ENCODE measurements at regions not wholly inside any gene's neighbourhood (a gene's known extent, or its start where the extent isn't known, plus 50 kb on each side); places are given as distances from the start of the nearest gene placed in this dataset.

- no peaks in the 10 kb centered on the region for H3K36me3 Mint-ChIP-seq (ENCODE audit: low read depth)
- peaks cover 26% of the 10 kb centered on the region for H3K27me3 Mint-ChIP-seq (ENCODE audit: low read depth)
- intact Hi-C loops (cut with micrococcal nuclease): no loop called here
- H3K4me1 Mint-ChIP-seq (ENCODE audit: low read depth): no peaks in the 10 kb centered on the region
- CTCF ChIA-PET: no interaction called here
- peaks cover 4% of the 10 kb centered on the region for H3K9me3 Mint-ChIP-seq
- no peak for DNase-seq
- no peak overlapping the region for H3K27ac Mint-ChIP-seq
- no peak overlapping the region for H3K4me3 Mint-ChIP-seq
Measured at GRCh38 chr18:25729072-25729471, 361.3 kb downstream of the SS18 start.

- Mint-ChIP-seq H3K27me3 (ENCODE audit: low read depth) (peaks cover 26% of the 10 kb centered on the region), H3K27ac (no peak overlapping the region), H3K4me3 (no peak overlapping the region), H3K4me1 (ENCODE audit: low read depth) (no peaks in the 10 kb centered on the region), H3K9me3 (peaks cover 4% of the 10 kb centered on the region), H3K36me3 (ENCODE audit: low read depth) (no peaks in the 10 kb centered on the region)
- no peak for DNase-seq
- CTCF ChIA-PET: no interaction called here
- intact Hi-C loops (cut with micrococcal nuclease): no loop called here
Measured at GRCh38 chr18:25727281-25727985, 363.0 kb downstream of the SS18 start.

- Mint-ChIP-seq H3K4me3 (no peak overlapping the region), H3K36me3 (ENCODE audit: low read depth) (no peaks in the 10 kb centered on the region), H3K27ac (no peak overlapping the region), H3K4me1 (ENCODE audit: low read depth) (no peaks in the 10 kb centered on the region), H3K9me3 (peaks cover 4% of the 10 kb centered on the region), H3K27me3 (ENCODE audit: low read depth) (peaks cover 26% of the 10 kb centered on the region)
- CTCF ChIA-PET: no interaction called here
- intact Hi-C loops (cut with micrococcal nuclease): no loop called here
- no peak for DNase-seq
Measured at GRCh38 chr18:25726298-25726697, 364.1 kb downstream of the SS18 start.

GRCh38 chr18:25725501-25725900, 364.9 kb downstream of the SS18 start:
- H3K9me3 Mint-ChIP-seq: peaks cover 6% of the 10 kb centered on the region
- no peak for DNase-seq
- intact Hi-C loops (cut with micrococcal nuclease): no loop called here
- H3K4me1 Mint-ChIP-seq (ENCODE audit: low read depth): no peaks in the 10 kb centered on the region
- peaks cover 26% of the 10 kb centered on the region for H3K27me3 Mint-ChIP-seq (ENCODE audit: low read depth)
- no peaks in the 10 kb centered on the region for H3K36me3 Mint-ChIP-seq (ENCODE audit: low read depth)
- H3K27ac Mint-ChIP-seq: no peak overlapping the region
- CTCF ChIA-PET: no interaction called here
- no peak overlapping the region for H3K4me3 Mint-ChIP-seq

GRCh38 chr18:25724997-25725396, 365.4 kb downstream of the SS18 start:
- Mint-ChIP-seq H3K27ac (no peak overlapping the region), H3K4me3 (no peak overlapping the region), H3K9me3 (peaks cover 3% of the 10 kb centered on the region), H3K27me3 (ENCODE audit: low read depth) (peaks cover 26% of the 10 kb centered on the region), H3K36me3 (ENCODE audit: low read depth) (no peaks in the 10 kb centered on the region), H3K4me1 (ENCODE audit: low read depth) (no peaks in the 10 kb centered on the region)
- CTCF ChIA-PET: no interaction called here
- DNase-seq: no peak
- intact Hi-C loops (cut with micrococcal nuclease): no loop called here

- no peak overlapping the region for H3K27ac Mint-ChIP-seq
- intact Hi-C loops (cut with micrococcal nuclease): no loop called here
- no peaks in the 10 kb centered on the region for H3K36me3 Mint-ChIP-seq (ENCODE audit: low read depth)
- peaks cover 24% of the 10 kb centered on the region for H3K27me3 Mint-ChIP-seq (ENCODE audit: low read depth)
- DNase-seq: no peak
- H3K4me3 Mint-ChIP-seq: no peak overlapping the region
- peaks cover 3% of the 10 kb centered on the region for H3K9me3 Mint-ChIP-seq
- no peaks in the 10 kb centered on the region for H3K4me1 Mint-ChIP-seq (ENCODE audit: low read depth)
- CTCF ChIA-PET: no interaction called here
Measured at GRCh38 chr18:25724121-25724520, 366.3 kb downstream of the SS18 start.

GRCh38 chr18:25713103-25713502, 361.1 kb upstream of the ZNF521 start:
- DNase-seq: no peak
- Mint-ChIP-seq H3K4me1 (ENCODE audit: low read depth) (no peaks in the 10 kb centered on the region), H3K36me3 (ENCODE audit: low read depth) (no peaks in the 10 kb centered on the region), H3K9me3 (peaks cover 6% of the 10 kb centered on the region), H3K27ac (no peak overlapping the region), H3K4me3 (no peak overlapping the region), H3K27me3 (ENCODE audit: low read depth) (peaks cover 11% of the 10 kb centered on the region)
- intact Hi-C loops (cut with micrococcal nuclease): no loop called here
- CTCF ChIA-PET: no interaction called here

GRCh38 chr18:25710981-25711380, 359.0 kb upstream of the ZNF521 start:
- CTCF ChIA-PET: no interaction called here
- Mint-ChIP-seq H3K4me1 (ENCODE audit: low read depth) (no peaks in the 10 kb centered on the region), H3K27ac (no peak overlapping the region), H3K36me3 (ENCODE audit: low read depth) (no peaks in the 10 kb centered on the region), H3K4me3 (no peak overlapping the region), H3K27me3 (ENCODE audit: low read depth) (peaks cover 11% of the 10 kb centered on the region), H3K9me3 (peaks cover 3% of the 10 kb centered on the region)
- DNase-seq: no peak
- intact Hi-C loops (cut with micrococcal nuclease): no loop called here

GRCh38 chr18:25705650-25706049, 353.7 kb upstream of the ZNF521 start:
- intact Hi-C loops (cut with micrococcal nuclease): no loop called here
- Mint-ChIP-seq H3K27ac (no peak overlapping the region), H3K36me3 (ENCODE audit: low read depth) (no peaks in the 10 kb centered on the region), H3K4me3 (no peak overlapping the region), H3K27me3 (ENCODE audit: low read depth) (no peaks in the 10 kb centered on the region), H3K9me3 (no peaks in the 10 kb centered on the region), H3K4me1 (ENCODE audit: low read depth) (no peaks in the 10 kb centered on the region)
- CTCF ChIA-PET: no interaction called here
- DNase-seq: no peak

- intact Hi-C loops (cut with micrococcal nuclease): no loop called here
Measured at GRCh38 chr18:25704494-25704893, 352.5 kb upstream of the ZNF521 start.

GRCh38 chr18:25704071-25704470, 352.1 kb upstream of the ZNF521 start:
- CTCF ChIA-PET: interaction anchor here (0.8 to 1.1 kb wide), 2 partner anchors 20 to 174 kb away, joined by 3 read pairs; no protein-coding TSS in a partner anchor
- no peaks in the 10 kb centered on the region for H3K9me3 Mint-ChIP-seq
- no peaks in the 10 kb centered on the region for H3K36me3 Mint-ChIP-seq (ENCODE audit: low read depth)
- DNase-seq: no peak
- intact Hi-C loops (cut with micrococcal nuclease): no loop called here
- H3K4me1 Mint-ChIP-seq (ENCODE audit: low read depth): no peaks in the 10 kb centered on the region
- no peak overlapping the region for H3K4me3 Mint-ChIP-seq
- H3K27me3 Mint-ChIP-seq (ENCODE audit: low read depth): no peaks in the 10 kb centered on the region
- H3K27ac Mint-ChIP-seq: no peak overlapping the region

More at GRCh38 chr18:25704494-25704893, 352.5 kb upstream of the ZNF521 start:
- DNase-seq: no peak
- Mint-ChIP-seq H3K4me3 (no peak overlapping the region), H3K9me3 (no peaks in the 10 kb centered on the region), H3K27ac (no peak overlapping the region), H3K4me1 (ENCODE audit: low read depth) (no peaks in the 10 kb centered on the region), H3K27me3 (ENCODE audit: low read depth) (no peaks in the 10 kb centered on the region), H3K36me3 (ENCODE audit: low read depth) (no peaks in the 10 kb centered on the region)
- CTCF ChIA-PET: interaction anchor here (0.8 kb wide), 1 partner anchor 174 kb away, joined by 3 read pairs; no protein-coding TSS in a partner anchor

GRCh38 chr18:25701821-25702220, 349.9 kb upstream of the ZNF521 start:
- no peaks in the 10 kb centered on the region for H3K36me3 Mint-ChIP-seq (ENCODE audit: low read depth)
- no peaks in the 10 kb centered on the region for H3K4me1 Mint-ChIP-seq (ENCODE audit: low read depth)
- DNase-seq: no peak
- intact Hi-C loops (cut with micrococcal nuclease): no loop called here
- H3K9me3 Mint-ChIP-seq: no peaks in the 10 kb centered on the region
- CTCF ChIA-PET: no interaction called here
- H3K4me3 Mint-ChIP-seq: no peak overlapping the region
- H3K27me3 Mint-ChIP-seq (ENCODE audit: low read depth): no peaks in the 10 kb centered on the region
- H3K27ac Mint-ChIP-seq: no peak overlapping the region

- no peaks in the 10 kb centered on the region for H3K9me3 Mint-ChIP-seq
- intact Hi-C loops (cut with micrococcal nuclease): no loop called here
- no peak overlapping the region for H3K4me3 Mint-ChIP-seq
- no peak overlapping the region for H3K27ac Mint-ChIP-seq
- no peaks in the 10 kb centered on the region for H3K4me1 Mint-ChIP-seq (ENCODE audit: low read depth)
- CTCF ChIA-PET: no interaction called here
- no peaks in the 10 kb centered on the region for H3K36me3 Mint-ChIP-seq (ENCODE audit: low read depth)
- no peak for DNase-seq
- peaks cover 3% of the 10 kb centered on the region for H3K27me3 Mint-ChIP-seq (ENCODE audit: low read depth)
Measured at GRCh38 chr18:25686960-25687500, 335.1 kb upstream of the ZNF521 start.
